GM18517 (cell line): ENCODE measurements at regions not wholly inside any gene's neighbourhood (a gene's known extent, or its start where the extent isn't known, plus 50 kb on each side); places are given as distances from the start of the nearest gene placed in this dataset.

Experiments
- ATAC-seq: cut with Tn5 transposase; IDR thresholded peaks from one replicate; pipeline ENCODE4 v1.9.1; 2021; ENCODE audit warnings: mild to moderate bottlenecking, moderate library complexity; ENCODE audit not compliant: unreplicated experiment

GRCh38 chr2:42865884-42866881 is 73.8 kb upstream of the HAAO start:
- ATAC-seq: no peak

GRCh38 chr2:42864641-42865280 is 72.4 kb upstream of the HAAO start:
- ATAC-seq: no peak

GRCh38 chr2:42864222-42864621 is 71.8 kb upstream of the HAAO start:
- ATAC-seq: no peak

- ATAC-seq: no peak
Observed at GRCh38 chr2:42863751-42864150, 71.4 kb upstream of the HAAO start.

- ATAC-seq: no peak
Observed at GRCh38 chr2:42863320-42863719, 70.9 kb upstream of the HAAO start.

- ATAC-seq: no peak
Observed at GRCh38 chr2:42862669-42863185, 70.3 kb upstream of the HAAO start.

- no peak for ATAC-seq
Observed at GRCh38 chr2:42861321-42861720, 68.9 kb upstream of the HAAO start.

GRCh38 chr2:42860319-42861094 is 68.1 kb upstream of the HAAO start:
- no peak for ATAC-seq

GRCh38 chr2:42859791-42860190 is 67.4 kb upstream of the HAAO start:
- ATAC-seq: no peak

- no peak for ATAC-seq
Observed at GRCh38 chr2:42859006-42859552, 66.7 kb upstream of the HAAO start.

GRCh38 chr2:42858140-42859005 is 66.0 kb upstream of the HAAO start:
- ATAC-seq: no peak

- ATAC-seq: no peak
Observed at GRCh38 chr2:42856891-42857632, 64.7 kb upstream of the HAAO start.

- no peak for ATAC-seq
Observed at GRCh38 chr2:42856106-42856860, 63.9 kb upstream of the HAAO start.

- ATAC-seq: no peak
Observed at GRCh38 chr2:42855221-42855970, 63.0 kb upstream of the HAAO start.

- no peak for ATAC-seq
Observed at GRCh38 chr2:42854207-42854818, 61.9 kb upstream of the HAAO start.

- ATAC-seq: no peak
Observed at GRCh38 chr2:42853549-42854206, 61.3 kb upstream of the HAAO start.

- no peak for ATAC-seq
Observed at GRCh38 chr2:42852798-42853197, 60.4 kb upstream of the HAAO start.
